ENCODE measurements at regions not wholly inside any gene's neighbourhood (a gene's known extent, or its start where the extent isn't known, plus 50 kb on each side); places are given as distances from the start of the nearest gene placed in this dataset.

DNA sequence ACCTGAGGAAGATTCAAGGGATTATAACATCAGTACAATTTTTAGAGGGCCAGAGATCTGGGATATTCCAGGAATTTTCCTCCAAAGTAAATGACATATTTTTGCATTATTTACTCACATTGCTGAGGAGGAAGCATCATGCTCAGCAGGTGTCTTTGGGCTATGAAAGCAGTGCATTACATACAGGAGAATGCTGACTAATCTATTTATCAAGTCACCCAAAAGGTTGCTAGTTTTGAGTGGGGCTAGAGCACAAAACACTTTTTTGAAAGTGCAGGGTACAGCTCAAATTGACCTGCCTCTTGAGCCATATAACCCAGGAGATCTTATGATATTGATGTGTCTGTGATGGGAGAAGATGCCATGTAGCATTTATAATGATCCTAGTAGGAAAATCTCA is 603.1 kb downstream of the POM121L12 start:
- Histone ChIP-seq H3K36me3 (ENCODE audit: insufficient read depth, low read length) (no peaks in the 10 kb centered on the region), H3K4me1 (ENCODE audit: insufficient read depth, low read length, poor library complexity, severe bottlenecking) (no peaks in the 10 kb centered on the region), H3K9me3 (ENCODE audit: insufficient read depth, low read depth, low read length) (no peaks in the 10 kb centered on the region; the same call in 1 of the 2 replicates), H3K4me3 (ENCODE audit: low read length, poor library complexity, severe bottlenecking) (no peak overlapping the region), H3K9me2 (replicated peaks; ENCODE audit: low read depth, low read length) (no peaks in the 10 kb centered on the region), H3K27me3 (ENCODE audit: insufficient read depth, low read length, poor library complexity, severe bottlenecking) (no peaks in the 10 kb centered on the region), H2AFZ (ENCODE audit: low read length) (no peak overlapping the region), H3K9ac (ENCODE audit: low read depth, low read length, poor library complexity, severe bottlenecking) (no peak overlapping the region), H4K20me1 (ENCODE audit: insufficient read depth, low read length, poor library complexity, severe bottlenecking) (no peaks in the 10 kb centered on the region), H3K79me2 (ENCODE audit: insufficient read depth, low read length) (no peaks in the 10 kb centered on the region), H3F3A (ENCODE audit: low read depth) (no peaks in the 10 kb centered on the region), H3K4me2 (ENCODE audit: low read depth, low read length, poor library complexity, severe bottlenecking) (no peak overlapping the region)
- TF ChIP-seq EZH2phosphoT487 (IDR thresholded peaks at IDR 0.05; ENCODE audit: borderline replicate concordance) = no peak
- TF ChIP-seq, protein P1, sequence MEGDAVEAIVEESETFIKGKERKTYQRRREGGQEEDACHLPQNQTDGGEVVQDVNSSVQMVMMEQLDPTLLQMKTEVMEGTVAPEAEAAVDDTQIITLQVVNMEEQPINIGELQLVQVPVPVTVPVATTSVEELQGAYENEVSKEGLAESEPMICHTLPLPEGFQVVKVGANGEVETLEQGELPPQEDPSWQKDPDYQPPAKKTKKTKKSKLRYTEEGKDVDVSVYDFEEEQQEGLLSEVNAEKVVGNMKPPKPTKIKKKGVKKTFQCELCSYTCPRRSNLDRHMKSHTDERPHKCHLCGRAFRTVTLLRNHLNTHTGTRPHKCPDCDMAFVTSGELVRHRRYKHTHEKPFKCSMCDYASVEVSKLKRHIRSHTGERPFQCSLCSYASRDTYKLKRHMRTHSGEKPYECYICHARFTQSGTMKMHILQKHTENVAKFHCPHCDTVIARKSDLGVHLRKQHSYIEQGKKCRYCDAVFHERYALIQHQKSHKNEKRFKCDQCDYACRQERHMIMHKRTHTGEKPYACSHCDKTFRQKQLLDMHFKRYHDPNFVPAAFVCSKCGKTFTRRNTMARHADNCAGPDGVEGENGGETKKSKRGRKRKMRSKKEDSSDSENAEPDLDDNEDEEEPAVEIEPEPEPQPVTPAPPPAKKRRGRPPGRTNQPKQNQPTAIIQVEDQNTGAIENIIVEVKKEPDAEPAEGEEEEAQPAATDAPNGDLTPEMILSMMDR (conservative IDR thresholded peaks at IDR 0.05; ENCODE audit: low read length) = no peak

DNA sequence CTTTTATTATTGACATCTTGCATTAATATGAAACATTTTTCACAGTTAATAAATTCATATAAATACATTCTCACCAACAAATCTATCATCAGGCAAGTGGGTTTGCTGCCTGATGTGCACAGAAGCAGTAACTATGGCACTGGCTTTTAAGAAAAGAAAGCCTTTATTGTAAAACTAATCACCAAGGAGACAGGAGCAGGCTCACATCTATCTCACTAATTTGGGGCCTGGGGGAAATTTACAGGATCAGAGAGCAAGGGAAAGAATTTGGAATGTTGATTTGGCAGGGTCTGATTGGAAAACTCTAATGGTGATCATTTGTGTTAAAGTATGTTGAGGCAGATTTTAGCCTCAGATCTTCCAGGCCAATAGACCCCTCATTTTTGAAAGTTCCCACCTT is 605.7 kb downstream of the POM121L12 start:
- H3K9ac ChIP-seq (ENCODE audit: low read depth, low read length, poor library complexity, severe bottlenecking) = no peak overlapping the region
- H3K9me2 ChIP-seq (replicated peaks; ENCODE audit: low read depth, low read length) = no peaks in the 10 kb centered on the region
- no peaks in the 10 kb centered on the region for H3F3A ChIP-seq (ENCODE audit: low read depth)
- H3K4me2 ChIP-seq (ENCODE audit: low read depth, low read length, poor library complexity, severe bottlenecking) = no peak overlapping the region
- H4K20me1 ChIP-seq (ENCODE audit: insufficient read depth, low read length, poor library complexity, severe bottlenecking) = no peaks in the 10 kb centered on the region
- no peaks in the 10 kb centered on the region for H3K79me2 ChIP-seq (ENCODE audit: insufficient read depth, low read length)
- H3K4me1 ChIP-seq (ENCODE audit: insufficient read depth, low read length, poor library complexity, severe bottlenecking) = no peaks in the 10 kb centered on the region
- no peaks in the 10 kb centered on the region for H3K9me3 ChIP-seq (ENCODE audit: insufficient read depth, low read depth, low read length)
- no peaks in the 10 kb centered on the region for H3K36me3 ChIP-seq (ENCODE audit: insufficient read depth, low read length)
- no peaks in the 10 kb centered on the region for H3K27me3 ChIP-seq (ENCODE audit: insufficient read depth, low read length, poor library complexity, severe bottlenecking)
- H2AFZ ChIP-seq (ENCODE audit: low read length) = no peak overlapping the region
- TF ChIP-seq EZH2phosphoT487 (IDR thresholded peaks at IDR 0.05; ENCODE audit: borderline replicate concordance) = no peak
- TF ChIP-seq, protein P1 (conservative IDR thresholded peaks at IDR 0.05; ENCODE audit: low read length) = no peak
- no peak overlapping the region for H3K4me3 ChIP-seq (ENCODE audit: low read length, poor library complexity, severe bottlenecking)

DNA sequence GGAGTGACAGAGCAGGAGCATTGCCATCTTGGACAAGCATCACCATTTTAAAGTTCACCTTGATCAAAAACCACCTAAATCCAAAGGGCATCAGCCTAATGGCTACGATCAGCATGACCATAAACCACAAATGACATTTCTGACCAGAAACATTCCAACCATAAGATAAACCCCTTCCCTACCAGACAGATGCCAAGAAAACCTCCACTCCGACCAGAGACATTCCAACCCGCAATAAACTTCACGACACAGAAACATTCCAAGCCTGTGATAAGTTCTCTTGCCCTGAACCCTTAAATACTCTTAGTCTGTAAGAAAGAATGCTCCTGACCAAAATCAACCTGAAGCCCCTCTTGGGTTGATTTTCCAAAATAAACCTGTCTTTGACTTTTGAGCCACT is 606.9 kb downstream of the POM121L12 start:
- Histone ChIP-seq H3K4me1 (ENCODE audit: insufficient read depth, low read length, poor library complexity, severe bottlenecking) (no peaks in the 10 kb centered on the region), H3K4me2 (ENCODE audit: low read depth, low read length, poor library complexity, severe bottlenecking) (no peak overlapping the region), H3K4me3 (ENCODE audit: low read length, poor library complexity, severe bottlenecking) (no peak overlapping the region), H3K36me3 (ENCODE audit: insufficient read depth, low read length) (no peaks in the 10 kb centered on the region), H3K27me3 (ENCODE audit: insufficient read depth, low read length, poor library complexity, severe bottlenecking) (no peaks in the 10 kb centered on the region), H3F3A (ENCODE audit: low read depth) (no peaks in the 10 kb centered on the region), H3K9me3 (ENCODE audit: insufficient read depth, low read depth, low read length) (no peaks in the 10 kb centered on the region), H2AFZ (ENCODE audit: low read length) (no peak overlapping the region), H4K20me1 (ENCODE audit: insufficient read depth, low read length, poor library complexity, severe bottlenecking) (no peaks in the 10 kb centered on the region), H3K9ac (ENCODE audit: low read depth, low read length, poor library complexity, severe bottlenecking) (no peak overlapping the region), H3K9me2 (replicated peaks; ENCODE audit: low read depth, low read length) (no peaks in the 10 kb centered on the region), H3K79me2 (ENCODE audit: insufficient read depth, low read length) (no peaks in the 10 kb centered on the region)
- TF ChIP-seq, protein P1 (conservative IDR thresholded peaks at IDR 0.05; ENCODE audit: low read length) = no peak
- TF ChIP-seq EZH2phosphoT487 (IDR thresholded peaks at IDR 0.05; ENCODE audit: borderline replicate concordance) = no peak

Data from Loucy (cell line).